GM19351 (cell line): ENCODE measurements at regions not wholly inside any gene's neighbourhood (a gene's known extent, or its start where the extent isn't known, plus 50 kb on each side); places are given as distances from the start of the nearest gene placed in this dataset.

Experiments
- ATAC-seq: cut with Tn5 transposase; IDR thresholded peaks from one replicate; pipeline ENCODE4 v1.9.1; 2021; ENCODE audit warnings: mild to moderate bottlenecking, moderate library complexity; ENCODE audit not compliant: unreplicated experiment

DNA sequence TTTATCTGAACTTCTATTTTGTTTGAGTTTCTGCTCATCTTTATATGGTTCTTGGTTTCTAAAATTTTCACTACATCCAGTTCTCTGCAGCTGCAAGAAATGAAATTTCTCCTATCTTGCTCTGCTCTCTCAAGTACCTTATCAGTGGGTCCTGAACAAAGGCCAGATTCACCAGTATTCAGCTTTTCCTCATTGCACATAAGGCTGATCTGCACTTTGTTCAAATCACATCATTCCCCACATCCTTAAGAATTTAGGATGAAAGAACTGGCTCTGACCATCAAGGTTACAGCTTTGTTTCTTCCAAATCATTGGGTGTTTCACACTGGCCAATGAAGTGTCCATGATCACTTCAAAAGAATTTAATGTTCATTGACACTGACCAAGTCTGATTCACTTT is 211.4 kb downstream of the GRIN2B start:
- no peak for ATAC-seq

DNA sequence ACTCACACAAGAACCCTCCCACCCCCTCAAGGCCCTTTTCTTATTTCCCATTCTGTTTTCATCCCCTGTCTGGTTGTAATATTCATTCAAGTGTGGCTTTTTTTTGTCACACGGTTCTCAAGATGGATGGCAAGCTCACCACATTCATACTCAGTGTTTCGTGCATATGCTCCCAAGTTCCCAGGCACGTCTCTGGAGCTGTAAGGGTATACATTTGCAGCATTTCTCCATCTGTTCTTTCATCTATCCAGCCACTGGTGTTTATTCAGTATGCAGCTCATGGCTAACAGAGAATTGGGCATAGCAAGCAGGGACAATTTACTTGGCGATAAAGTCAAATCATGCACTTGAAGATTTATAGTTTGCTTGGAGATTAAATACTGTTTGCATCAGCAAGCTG is 212.1 kb downstream of the GRIN2B start:
- ATAC-seq, result no peak

DNA sequence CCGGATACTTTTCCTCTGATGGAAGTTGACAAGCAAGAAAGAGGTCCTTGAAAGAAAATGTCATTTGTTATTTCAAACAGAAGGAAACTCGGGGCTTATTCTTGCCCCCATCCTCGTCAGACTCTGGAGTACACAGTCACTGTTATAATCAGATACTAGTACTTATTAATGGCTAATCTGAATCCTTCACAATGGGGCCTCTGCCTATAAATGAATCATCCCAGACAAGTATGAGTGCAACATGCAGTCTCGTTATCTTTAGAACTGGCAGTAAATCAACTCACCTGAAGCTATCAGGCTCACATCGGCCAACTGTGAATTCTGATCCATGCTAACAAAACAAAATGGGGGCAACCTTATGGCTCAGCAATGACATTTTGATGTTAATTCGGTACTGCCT is 216.7 kb downstream of the GRIN2B start:
- no peak for ATAC-seq

DNA sequence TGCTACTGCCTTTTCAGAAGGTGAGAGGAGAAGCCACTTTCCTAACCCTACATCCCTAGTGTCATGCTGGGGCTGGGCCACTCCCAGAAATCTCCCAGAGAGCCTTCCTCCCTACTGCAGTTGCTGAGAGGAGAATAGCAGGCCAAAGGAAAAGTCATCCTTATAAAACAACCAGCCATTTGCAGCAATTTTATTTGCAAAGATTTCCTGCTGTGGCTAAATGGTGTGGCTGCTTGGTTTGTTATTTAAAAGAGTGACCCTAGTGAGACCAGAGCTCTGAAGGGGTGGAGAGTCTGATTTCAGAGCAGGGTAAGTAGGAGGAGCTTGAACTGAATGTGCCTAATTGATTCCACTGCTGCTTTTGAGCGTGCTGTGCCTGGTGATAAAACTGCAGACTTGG is 232.0 kb downstream of the GRIN2B start:
- no peak for ATAC-seq

DNA sequence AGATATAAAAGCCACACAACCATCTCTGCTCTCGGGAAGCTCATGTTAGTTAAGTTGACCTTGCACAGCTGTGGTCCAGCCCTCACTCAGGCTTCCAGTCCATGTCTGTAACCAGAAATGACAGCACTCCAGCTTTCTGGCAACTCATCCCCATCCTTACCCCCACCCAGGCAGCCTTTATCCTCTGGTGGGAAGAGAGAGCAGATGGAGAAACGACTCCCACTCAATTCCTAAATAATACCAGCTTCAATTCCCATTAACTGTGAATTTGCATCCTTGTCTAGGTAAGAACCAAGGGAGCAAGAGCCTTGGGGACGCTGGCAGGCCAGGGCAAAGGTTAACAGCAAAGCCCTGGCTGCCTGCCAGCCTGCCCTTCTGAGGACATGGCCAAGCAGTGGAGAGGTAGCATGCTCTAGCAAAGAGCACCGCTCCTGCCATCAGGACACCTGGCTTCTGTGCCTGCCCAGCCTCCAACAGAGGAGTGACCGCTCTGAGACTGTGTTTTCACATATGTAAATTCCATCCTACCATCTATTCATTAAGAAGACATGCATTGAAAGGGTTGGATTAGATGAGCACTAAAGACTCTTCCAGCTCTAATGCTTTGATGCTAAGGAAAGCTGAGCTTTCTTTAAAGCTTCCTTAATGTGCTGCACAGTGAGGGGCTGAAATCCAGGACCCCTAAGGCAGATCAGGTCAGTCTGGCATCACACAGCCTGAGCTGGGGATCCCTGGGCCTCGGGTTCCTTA is 236.1 kb downstream of the GRIN2B start:
- ATAC-seq, result no peak

DNA sequence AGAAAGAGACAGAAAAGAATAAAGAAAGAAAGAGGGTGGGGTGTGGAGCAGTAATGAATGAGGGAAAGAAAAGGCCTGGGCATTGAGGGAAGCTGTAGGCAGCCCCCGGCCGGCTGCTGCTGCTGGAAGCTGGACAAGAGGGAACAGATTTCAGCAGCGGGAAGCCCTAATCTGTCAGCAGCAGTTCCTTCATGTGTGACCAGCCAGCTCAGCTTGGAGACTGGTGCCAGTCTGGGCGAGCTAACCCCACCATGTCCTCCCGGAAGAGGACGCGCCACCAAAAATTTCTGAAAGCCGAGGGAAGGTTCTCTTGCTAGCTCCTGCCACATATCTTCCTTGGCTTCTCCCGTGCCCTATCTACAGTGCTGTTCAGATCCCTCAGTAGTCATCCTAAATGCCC is 236.8 kb downstream of the GRIN2B start:
- no peak for ATAC-seq

DNA sequence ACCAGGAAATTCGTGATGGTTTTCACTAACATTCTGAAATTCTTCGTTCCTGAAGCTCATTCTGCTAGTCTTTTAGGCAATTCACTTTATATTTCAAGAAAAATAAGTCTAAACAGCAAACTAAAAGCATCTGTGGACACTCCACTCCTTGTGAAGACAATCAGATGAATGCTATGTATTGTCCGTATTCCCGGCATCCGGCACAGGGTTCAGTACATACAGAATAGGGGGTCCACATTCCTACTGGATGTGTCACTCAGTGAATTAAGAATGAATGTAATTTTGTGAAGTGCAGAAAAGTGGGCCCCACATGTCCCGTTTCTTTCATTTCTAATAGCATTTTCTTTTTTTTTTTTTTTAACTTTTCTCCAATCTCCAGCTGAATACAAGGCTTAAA is 241.3 kb downstream of the GRIN2B start:
- no peak for ATAC-seq

DNA sequence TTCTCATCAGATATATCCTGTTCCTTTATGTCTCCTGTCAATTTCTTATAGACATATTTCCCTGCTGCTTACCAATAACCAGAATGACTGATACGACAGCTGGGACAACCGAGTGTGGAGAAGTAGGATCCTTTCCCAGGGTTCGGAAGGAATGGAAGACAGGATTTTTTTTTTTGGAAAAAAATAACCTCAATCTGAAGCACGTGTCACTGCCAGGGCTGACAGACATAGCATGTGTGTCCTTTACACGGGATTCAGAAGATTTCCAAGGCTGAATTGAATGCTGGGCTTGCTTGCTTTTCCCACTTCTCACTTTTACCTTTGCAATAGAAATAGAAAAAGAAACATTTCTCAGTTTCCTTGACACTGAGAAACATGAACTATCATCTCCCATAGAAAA is 245.7 kb downstream of the GRIN2B start:
- no peak for ATAC-seq

DNA sequence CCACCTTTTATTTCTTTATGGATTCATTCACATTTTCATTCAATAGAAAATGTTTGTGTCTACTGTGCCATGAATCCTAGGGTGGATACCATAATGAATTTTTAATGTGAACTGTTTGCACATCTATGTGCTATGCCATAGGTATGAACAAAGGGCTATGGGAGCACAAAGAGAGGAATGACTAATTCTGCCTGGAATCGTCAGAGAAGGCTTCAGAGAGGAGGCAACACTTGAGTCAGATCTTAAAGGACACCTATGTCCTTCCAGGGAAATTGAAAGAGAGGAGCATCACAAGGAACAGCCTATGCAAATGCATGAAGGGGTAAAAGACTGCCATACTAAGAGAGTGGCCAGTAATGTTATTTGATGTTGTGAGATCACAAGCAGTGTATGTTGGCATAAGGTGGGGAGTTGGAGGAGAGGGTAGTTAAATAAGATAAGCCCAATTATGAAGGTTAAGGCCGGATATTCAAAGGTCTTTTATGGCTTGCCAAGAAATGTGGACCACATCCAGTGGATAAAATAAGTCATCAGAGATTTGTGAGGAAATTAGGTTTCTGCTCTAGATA is 246.7 kb downstream of the GRIN2B start:
- ATAC-seq, result no peak

DNA sequence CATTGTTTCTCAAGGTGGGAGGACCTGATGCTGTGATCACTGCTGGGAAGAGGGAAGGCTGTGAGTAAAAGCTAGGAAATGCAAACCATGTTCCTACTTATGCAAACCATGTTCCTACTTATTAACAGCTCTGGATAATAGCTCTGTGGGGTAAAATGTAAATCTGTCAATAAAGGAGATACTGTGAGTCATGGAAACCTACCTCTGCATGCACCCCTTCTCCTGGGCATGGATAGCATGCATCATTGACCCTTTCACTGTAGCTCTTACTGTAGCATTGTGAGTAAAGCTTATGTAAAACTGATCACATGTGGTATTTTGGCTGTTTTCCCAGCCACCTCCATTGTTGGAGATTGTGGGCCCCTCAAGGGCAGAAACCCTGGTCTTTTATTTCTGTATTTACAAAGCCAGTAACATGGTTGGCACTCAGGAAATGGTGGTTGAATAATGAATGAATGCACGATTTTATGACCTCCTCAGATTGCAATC is 253.7 kb downstream of the GRIN2B start:
- ATAC-seq, result no peak

DNA sequence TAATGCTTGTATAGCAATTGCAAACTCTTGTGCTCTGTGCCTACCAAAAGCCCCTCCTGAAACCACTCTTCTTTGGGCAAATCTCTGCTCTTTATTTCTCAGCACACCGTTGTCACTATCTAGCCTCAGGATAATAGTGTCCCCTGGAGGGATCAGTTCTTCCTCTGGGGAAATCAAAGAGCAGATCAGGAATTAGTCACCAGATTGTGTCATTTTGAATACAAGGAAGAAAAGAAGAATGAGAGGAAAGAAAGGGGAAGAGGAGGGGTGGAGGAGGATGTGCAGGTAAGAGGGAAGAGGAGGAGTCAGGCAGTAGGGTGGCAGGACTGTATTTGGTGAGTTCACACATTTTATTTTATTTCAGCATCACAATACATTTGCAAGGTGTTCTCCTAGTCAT is 256.4 kb downstream of the GRIN2B start:
- no peak for ATAC-seq

DNA sequence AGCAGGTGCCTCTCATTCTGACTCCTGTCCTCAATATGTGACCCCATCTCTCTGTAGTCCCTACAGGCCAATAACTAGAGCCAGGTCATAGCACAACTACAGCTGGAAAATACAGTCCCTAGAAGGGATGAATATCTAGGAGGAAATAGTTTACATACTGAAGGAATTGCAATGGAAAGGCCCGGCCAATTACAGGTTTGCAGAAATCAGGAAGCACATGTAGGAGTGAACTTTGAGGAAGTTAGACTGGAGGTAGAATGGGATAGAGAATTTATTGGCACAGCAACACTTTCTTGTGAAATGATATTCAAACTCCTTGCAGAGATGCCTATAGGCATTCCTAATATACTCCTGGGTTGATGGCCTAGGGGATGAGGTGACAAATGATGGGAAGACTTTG is 257.3 kb downstream of the GRIN2B start:
- no peak for ATAC-seq

DNA sequence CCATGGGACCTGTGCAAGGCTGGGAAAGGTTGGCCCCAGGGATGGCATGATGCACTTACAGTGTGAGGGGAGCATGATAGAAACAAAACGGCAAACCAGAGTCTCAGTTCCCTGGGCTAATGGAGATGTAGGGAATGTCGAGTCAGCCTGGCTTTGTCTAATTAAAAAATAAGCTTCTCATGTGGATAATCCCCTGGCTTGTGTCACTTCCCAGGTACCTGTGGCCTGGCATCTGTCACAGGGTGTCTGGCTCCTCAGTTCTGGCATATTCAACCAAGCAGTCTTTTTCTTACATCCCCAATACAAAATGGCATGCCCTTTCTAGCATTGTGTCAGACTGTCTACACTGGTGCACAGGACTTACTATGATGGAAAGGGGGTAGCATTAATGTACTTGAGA is 261.4 kb downstream of the GRIN2B start:
- ATAC-seq, result no peak

DNA sequence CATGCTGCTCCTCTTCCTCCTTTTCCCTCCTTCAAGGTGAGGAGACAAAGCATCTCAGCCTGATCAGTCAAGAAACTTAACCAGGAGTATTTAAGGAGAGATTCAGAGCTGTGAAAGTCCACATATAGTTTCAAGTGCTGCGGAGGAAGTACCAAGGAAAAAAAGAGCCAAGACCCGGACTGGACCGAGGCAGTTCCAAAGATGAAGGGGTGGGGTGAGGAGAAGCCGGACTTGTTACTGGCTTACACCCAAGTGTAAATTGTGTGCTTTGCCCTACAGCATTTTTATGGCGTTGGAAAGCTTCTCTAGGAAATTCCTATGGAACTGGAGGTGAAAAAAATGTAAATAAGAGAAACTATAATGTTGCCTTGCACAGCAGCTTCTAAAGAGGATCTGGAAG is 263.1 kb downstream of the GRIN2B start:
- no peak for ATAC-seq

DNA sequence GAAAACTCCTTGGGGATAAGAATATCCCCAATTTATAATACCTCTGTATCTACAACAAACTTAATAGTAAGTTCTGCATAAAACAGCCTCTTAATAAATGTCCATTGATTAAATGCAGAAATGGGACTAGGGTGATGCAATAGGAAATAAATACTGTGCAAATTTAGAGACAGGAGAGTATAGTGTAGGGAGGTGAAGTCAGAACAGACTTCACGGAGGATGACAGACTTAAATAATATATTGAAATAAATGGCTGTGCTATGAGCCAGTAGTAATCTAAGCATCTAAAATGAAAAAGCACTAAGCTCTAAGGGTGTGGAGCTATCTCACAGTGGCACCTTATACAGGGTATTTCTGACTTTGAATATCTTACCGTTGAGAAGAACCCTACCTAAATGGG is 265.3 kb downstream of the GRIN2B start:
- no peak for ATAC-seq

DNA sequence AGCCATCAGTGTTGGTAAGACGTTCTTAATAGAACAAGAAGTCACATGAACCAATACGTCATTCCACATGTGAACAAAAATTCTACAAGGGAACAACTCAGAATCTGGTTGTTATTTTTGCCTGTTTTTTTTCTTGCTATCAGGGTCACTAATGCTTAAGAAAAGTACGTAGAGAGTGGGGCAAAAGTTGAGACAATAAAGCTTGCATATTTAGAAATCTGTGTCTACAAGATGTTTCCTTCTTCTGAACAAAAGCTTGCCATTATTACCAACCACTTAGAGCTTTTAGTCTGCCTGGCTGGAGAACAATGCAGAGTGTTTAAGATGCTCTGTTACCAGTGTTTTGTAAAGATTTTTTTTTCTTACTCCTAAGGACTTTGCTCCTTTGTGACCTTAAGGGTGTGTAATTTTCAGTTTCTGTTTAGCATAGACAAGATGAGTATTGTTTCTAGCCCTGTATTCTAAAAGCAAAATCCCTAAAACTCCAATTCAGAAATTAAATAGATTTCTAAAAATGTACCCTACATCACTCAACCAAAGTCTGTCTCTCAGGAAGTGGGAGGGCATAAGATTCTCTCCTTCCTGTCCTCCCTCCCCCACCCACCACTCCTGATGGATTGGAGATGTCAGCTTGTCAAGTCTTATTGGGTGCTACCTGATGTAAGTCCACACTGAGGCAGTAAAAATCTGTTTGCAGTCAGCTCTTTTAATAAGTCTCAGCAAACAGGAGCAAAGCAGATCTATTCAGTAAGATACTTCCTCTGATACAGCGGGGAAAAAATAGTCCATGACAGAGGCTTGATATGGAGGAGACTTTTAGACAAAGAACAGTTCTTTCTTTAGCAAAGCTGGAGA is 267.6 kb downstream of the GRIN2B start:
- ATAC-seq, result no peak

DNA sequence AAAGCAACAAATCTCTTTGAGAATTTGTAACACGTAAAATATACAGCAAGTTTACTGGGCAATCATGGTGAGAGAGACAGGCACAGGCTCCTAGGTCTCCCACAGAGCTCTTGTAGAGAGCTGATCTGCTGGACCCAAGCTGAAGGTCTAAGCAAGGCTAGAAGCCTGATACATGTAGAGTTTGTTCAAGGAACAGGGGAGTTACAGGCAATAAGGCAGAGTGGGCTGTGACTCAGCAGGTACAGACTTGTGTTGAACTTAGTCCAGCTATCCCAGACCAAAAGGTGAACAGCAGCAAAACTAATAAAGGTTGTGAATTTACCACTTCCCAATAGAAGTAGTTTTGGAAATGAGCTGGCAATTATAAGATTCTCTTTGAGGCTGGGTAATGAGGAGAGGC is 273.6 kb downstream of the GRIN2B start:
- ATAC-seq, result no peak

DNA sequence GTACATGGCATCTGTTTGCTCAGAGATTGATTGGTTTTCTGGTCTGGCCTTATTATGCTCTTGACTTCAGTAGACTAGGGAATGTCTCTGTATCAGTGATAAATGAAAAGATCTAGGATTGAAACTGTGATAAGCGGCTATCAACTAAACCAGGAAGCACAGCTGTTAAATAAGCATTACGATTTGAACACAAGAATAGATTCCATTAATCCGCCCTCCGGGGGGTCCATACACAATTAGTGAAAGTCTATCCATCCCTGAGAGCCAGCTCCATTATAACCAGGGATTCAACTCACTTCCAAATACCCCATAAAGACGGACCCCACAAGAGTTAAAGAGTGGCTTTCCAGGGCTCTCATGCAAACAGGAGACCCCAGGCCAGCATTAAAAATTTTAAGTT is 279.0 kb downstream of the GRIN2B start:
- ATAC-seq, result no peak

DNA sequence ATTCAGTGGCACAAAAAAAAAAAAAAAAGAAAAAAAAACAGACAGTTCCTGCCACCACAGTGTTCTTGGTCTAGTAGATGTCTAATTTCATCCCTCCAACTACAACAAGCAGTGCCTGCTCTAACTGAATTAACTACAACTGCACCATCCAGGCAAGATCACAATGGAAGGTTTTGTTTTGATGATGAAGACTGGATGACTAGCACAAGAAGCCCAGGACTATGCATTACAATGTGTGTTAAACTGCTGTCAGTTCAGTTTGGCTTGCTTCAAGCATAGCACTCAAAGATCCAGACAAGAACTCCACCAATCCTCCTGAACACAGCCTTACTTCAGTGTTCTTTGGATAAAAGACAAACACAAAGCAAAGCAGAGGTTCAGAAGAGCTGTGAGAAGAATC is 279.9 kb downstream of the GRIN2B start:
- ATAC-seq, result no peak

DNA sequence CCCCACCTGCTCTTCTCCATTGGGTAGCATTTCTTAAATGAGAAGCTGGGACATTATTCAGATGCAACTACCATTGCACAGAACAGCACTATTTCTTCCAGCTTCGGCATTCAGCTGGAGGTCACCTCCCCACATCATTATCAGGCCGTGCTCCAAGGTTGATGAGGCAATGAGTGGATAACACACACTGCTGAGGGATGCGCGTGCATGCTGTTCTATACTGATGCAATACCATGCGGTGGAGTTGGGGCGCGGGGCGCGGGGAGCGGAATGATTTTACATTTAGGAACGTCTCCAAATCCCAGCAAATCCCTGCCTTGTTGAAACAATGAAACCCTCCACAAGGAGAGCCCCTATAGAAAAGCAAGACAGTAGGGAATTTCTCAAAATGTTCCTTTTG is 283.4 kb downstream of the GRIN2B start:
- ATAC-seq, result no peak

DNA sequence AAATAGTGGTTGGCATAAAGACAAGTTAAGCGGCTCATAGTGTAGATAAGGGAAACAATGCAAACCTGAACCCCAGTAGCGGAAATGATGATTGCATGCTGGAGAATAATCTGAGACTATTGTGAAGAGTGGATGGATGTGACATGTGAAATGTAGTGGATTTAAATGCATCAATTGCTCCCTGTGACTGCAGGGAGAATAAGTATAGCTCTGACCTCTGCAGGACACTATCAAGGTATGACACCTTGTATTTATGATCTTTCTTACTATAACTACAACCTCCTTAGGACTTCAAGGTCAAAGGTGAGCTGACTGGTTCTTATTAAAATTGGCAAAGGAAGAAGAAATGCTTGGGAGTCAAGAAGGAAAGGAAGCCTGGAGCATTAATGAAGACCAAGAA is 285.6 kb downstream of the GRIN2B start:
- no peak for ATAC-seq

DNA sequence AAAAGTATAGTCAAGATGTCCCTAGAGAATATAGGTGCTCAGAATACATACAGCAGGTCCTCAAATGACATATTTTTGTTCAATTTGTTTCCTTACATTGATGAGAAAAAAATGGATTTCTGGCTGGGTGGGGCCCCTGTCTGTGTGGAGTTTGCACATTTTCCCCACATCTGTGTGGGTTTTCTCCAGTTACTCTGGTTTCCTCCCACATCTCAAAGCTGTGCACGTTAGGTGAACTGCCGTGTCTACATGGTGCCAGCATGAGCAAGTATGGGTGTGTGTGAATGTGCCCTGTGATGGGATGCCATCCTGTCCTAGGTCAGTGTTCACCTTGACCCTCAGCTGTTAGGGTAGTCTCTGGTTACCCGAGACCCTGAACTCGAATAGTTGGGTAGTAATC is 289.1 kb downstream of the GRIN2B start:
- ATAC-seq, result no peak
